ENCODE measurements at regions not wholly inside any gene's neighbourhood (a gene's known extent, or its start where the extent isn't known, plus 50 kb on each side); places are given as distances from the start of the nearest gene placed in this dataset.
"Not testable (repeated sequence)": the region's sequence is repeated elsewhere in the genome, so short reads cannot be mapped to it uniquely, and the experiment has no call there.

DNA sequence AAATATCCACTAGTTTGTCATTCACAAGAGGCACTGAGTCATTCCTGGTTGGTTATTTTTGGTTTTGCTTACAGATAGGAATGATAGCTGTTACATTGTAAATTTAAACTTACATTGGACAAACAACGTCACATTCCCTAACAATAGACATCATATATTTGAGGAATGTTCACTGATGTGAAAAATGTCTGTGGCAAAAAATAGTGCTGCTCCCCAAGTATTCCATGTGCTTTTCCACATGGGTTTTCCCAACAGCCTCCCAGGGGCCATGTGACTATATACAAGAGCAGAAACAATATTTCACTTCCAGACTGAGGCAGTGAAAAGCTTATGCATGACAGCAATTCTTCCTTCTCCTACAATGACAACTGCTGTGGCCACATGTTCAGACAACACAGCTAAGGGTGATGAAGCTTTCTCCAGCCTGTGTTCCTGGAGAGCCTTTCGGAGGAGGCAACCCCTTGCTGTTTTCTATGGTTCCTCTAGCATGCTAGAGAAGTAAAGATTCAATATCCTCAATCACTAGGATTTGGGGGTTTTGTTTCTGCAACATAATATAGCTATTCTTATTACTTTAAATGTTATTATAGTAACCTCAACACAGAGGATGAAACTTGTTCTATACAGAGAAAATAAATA lies 202.7 kb downstream of the PTH2R start:
- Histone ChIP-seq H2BK12ac (ENCODE audit: insufficient read length, low read depth, low read length) (no peak overlapping the region), H4K20me1 (ENCODE audit: control insufficient read depth, insufficient read depth, insufficient read length) (no peaks in the 10 kb centered on the region), H3K79me1 (ENCODE audit: insufficient read depth, low read depth, low read length, poor library complexity, severe bottlenecking) (no peaks in the 10 kb centered on the region), H4K91ac (ENCODE audit: insufficient read length, low read depth, low read length) (no peak overlapping the region), H3K14ac (ENCODE audit: insufficient read depth, low read length) (no peak overlapping the region), H3K9ac (ENCODE audit: extremely low read depth, insufficient read length, low read length) (no peak overlapping the region), H2AFZ (ENCODE audit: low read length) (no peak overlapping the region), H3K18ac (ENCODE audit: insufficient read length, low read depth, low read length) (no peak overlapping the region), H3K9me3 (ENCODE audit: control insufficient read depth, low read depth, low read length) (no peaks in the 10 kb centered on the region), H2BK15ac (ENCODE audit: low read depth, low read length) (no peak overlapping the region), H2BK120ac (ENCODE audit: low read depth, low read length, poor library complexity, severe bottlenecking) (no peak overlapping the region), H3K79me2 (ENCODE audit: insufficient read depth, low read length) (no peaks in the 10 kb centered on the region), H3K23ac (ENCODE audit: insufficient read length, low read depth, low read length) (no peak overlapping the region), H3K4ac (ENCODE audit: low read depth, low read length) (no peak overlapping the region), H2AK5ac (ENCODE audit: insufficient read length, low read length) (no peak overlapping the region), H3K56ac (ENCODE audit: insufficient read length, low read depth, low read length) (no peak overlapping the region), H2BK5ac (ENCODE audit: insufficient read length, low read length) (no peak overlapping the region), H2BK20ac (ENCODE audit: low read depth, low read length, poor library complexity, severe bottlenecking) (no peak overlapping the region), H3K27ac (ENCODE audit: insufficient read length, low read depth, low read length) (no peak overlapping the region), H3K27me3 (ENCODE audit: insufficient read depth, low read length) (no peaks in the 10 kb centered on the region), H3K23me2 (ENCODE audit: insufficient read length, low read depth, low read length, poor library complexity, severe bottlenecking) (no peaks in the 10 kb centered on the region), H3T11ph (ENCODE audit: low read length) (no peak overlapping the region), H3K4me2 (ENCODE audit: insufficient read depth, insufficient read length, low read length) (no peak overlapping the region), H3K4me1 (ENCODE audit: insufficient read depth, low read length) (no peaks in the 10 kb centered on the region), H4K8ac (replicated peaks; ENCODE audit: insufficient read length, low read depth, low read length) (no peak overlapping the region), H4K5ac (ENCODE audit: insufficient read length, low read depth, low read length) (no peak overlapping the region)
- no peak for DNase-seq
- H3K4me1 Mint-ChIP-seq: no peaks in the 10 kb centered on the region
- no peak for TF ChIP-seq CTCF (conservative IDR thresholded peaks at IDR 0.05)
- H3K9me3 Mint-ChIP-seq: peaks cover 20% of the 10 kb centered on the region in 2 experiments
- no peaks in the 10 kb centered on the region for H3K27me3 Mint-ChIP-seq (ENCODE audit: low read depth)
- H3K27ac Mint-ChIP-seq: no peak overlapping the region
- H3K4me3 Mint-ChIP-seq: no peak overlapping the region
- H3K36me3 Mint-ChIP-seq (ENCODE audit: insufficient read depth in 1 of 3, low read depth in 3 of 3): peaks cover 2 to 21% (median 5%) of the 10 kb centered on the region in 3 experiments; a peak in 5 of 7 replicates
- WGBS (ENCODE audit: extremely low coverage, insufficient read length, low lambda C conversion rate): no CpG with 5 or more reads among the region's 2 CpGs

DNA sequence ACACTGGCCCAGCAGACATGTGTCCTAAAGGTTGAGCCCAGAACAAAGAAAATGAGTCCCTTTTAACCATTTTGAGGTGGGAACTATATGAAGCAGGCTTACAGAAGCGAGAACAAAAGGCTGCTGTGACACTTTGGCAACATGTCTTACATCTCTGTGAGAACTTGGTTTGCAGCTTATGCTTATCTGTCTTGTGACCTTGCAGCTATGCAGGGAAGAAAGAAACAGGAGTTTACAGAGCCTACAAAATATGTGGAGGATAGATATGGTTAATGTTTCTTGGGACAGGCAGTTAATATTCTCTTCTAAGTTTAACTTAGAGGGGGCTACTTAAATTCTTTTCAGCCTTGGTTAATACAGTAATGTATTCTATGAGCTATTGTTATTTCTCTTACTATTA lies 209.1 kb downstream of the PTH2R start:
- WGBS (ENCODE audit: extremely low coverage, insufficient read length, low lambda C conversion rate): no CpG with 5 or more reads among the region's 1 CpG
- H3K23me2 ChIP-seq (ENCODE audit: insufficient read length, low read depth, low read length, poor library complexity, severe bottlenecking); H3K4me3 Mint-ChIP-seq; H3K4me2 ChIP-seq (ENCODE audit: insufficient read depth, insufficient read length, low read length); H2AFZ ChIP-seq (ENCODE audit: low read length); H3K9me3 ChIP-seq (ENCODE audit: control insufficient read depth, low read depth, low read length); H3K23ac ChIP-seq (ENCODE audit: insufficient read length, low read depth, low read length); H2AK5ac ChIP-seq (ENCODE audit: insufficient read length, low read length); H2BK15ac ChIP-seq (ENCODE audit: low read depth, low read length); H3K4me1 ChIP-seq (ENCODE audit: insufficient read depth, low read length); H3K27me3 ChIP-seq (ENCODE audit: insufficient read depth, low read length); H3K27me3 Mint-ChIP-seq (ENCODE audit: low read depth); H4K20me1 ChIP-seq (ENCODE audit: control insufficient read depth, insufficient read depth, insufficient read length); H3K18ac ChIP-seq (ENCODE audit: insufficient read length, low read depth, low read length); H2BK120ac ChIP-seq (ENCODE audit: low read depth, low read length, poor library complexity, severe bottlenecking); H3K56ac ChIP-seq (ENCODE audit: insufficient read length, low read depth, low read length); H4K91ac ChIP-seq (ENCODE audit: insufficient read length, low read depth, low read length); H3K4me1 Mint-ChIP-seq; H2BK5ac ChIP-seq (ENCODE audit: insufficient read length, low read length); H3K79me2 ChIP-seq (ENCODE audit: insufficient read depth, low read length); H3K27ac Mint-ChIP-seq; H4K5ac ChIP-seq (ENCODE audit: insufficient read length, low read depth, low read length); H3T11ph ChIP-seq (ENCODE audit: low read length); DNase-seq; H3K79me1 ChIP-seq (ENCODE audit: insufficient read depth, low read depth, low read length, poor library complexity, severe bottlenecking); H3K9ac ChIP-seq (ENCODE audit: extremely low read depth, insufficient read length, low read length); H4K8ac ChIP-seq (replicated peaks; ENCODE audit: insufficient read length, low read depth, low read length); H2BK12ac ChIP-seq (ENCODE audit: insufficient read length, low read depth, low read length); H2BK20ac ChIP-seq (ENCODE audit: low read depth, low read length, poor library complexity, severe bottlenecking); H3K14ac ChIP-seq (ENCODE audit: insufficient read depth, low read length); H3K4ac ChIP-seq (ENCODE audit: low read depth, low read length); H3K27ac ChIP-seq (ENCODE audit: insufficient read length, low read depth, low read length): not testable (repeated sequence)
- Mint-ChIP-seq H3K9me3 (peaks cover 20% of the 10 kb centered on the region in 2 experiments), H3K36me3 (ENCODE audit: insufficient read depth in 1 of 3, low read depth in 3 of 3) (peaks cover 2 to 15% (median 3%) of the 10 kb centered on the region in 3 experiments; a peak in 5 of 7 replicates)

Data from H9 (cell line).